CD1c-positive myeloid dendritic cell (primary cell): ENCODE measurements at regions not wholly inside any gene's neighbourhood (a gene's known extent, or its start where the extent isn't known, plus 50 kb on each side); places are given as distances from the start of the nearest gene placed in this dataset.
"Not testable (repeated sequence)": the region's sequence is repeated elsewhere in the genome, so short reads cannot be mapped to it uniquely, and the experiment has no call there.

Source experiments
- DNase-seq: peaks from one replicate; pipeline ENCODE4 v3.0.0-alpha.2; 2016; ENCODE audit errors: extremely low spot score

GRCh38 chr10:131363416-131363815 lies 51.9 kb upstream of the TCERG1L start:
- DNase-seq: no peak

GRCh38 chr10:131371571-131371970 lies 60.0 kb upstream of the TCERG1L start:
- no peak for DNase-seq

GRCh38 chr10:131381576-131381975 lies 70.1 kb upstream of the TCERG1L start:
- no peak for DNase-seq

- not testable (repeated sequence) for DNase-seq
Measured at GRCh38 chr10:131385161-131385872, 73.8 kb upstream of the TCERG1L start.

- DNase-seq: no peak
Measured at GRCh38 chr10:131387018-131387529, 75.6 kb upstream of the TCERG1L start.

GRCh38 chr10:131391936-131392335 lies 80.4 kb upstream of the TCERG1L start:
- no peak for DNase-seq

- no peak for DNase-seq
Measured at GRCh38 chr10:131396121-131397050, 84.9 kb upstream of the TCERG1L start.

GRCh38 chr10:131398166-131398565 lies 86.6 kb upstream of the TCERG1L start:
- DNase-seq: no peak

- no peak for DNase-seq
Measured at GRCh38 chr10:131399981-131400380, 88.5 kb upstream of the TCERG1L start.

GRCh38 chr10:131400513-131400912 lies 89.0 kb upstream of the TCERG1L start:
- DNase-seq: no peak

- DNase-seq: no peak
Measured at GRCh38 chr10:131402771-131403650, 91.5 kb upstream of the TCERG1L start.

GRCh38 chr10:131403936-131404335 lies 92.4 kb upstream of the TCERG1L start:
- no peak for DNase-seq

GRCh38 chr10:131404886-131405285 lies 93.4 kb upstream of the TCERG1L start:
- DNase-seq: no peak

- no peak for DNase-seq
Measured at GRCh38 chr10:131406676-131407392, 95.3 kb upstream of the TCERG1L start.

GRCh38 chr10:131418681-131419080 lies 107.2 kb upstream of the TCERG1L start:
- no peak for DNase-seq

GRCh38 chr10:131419797-131420196 lies 108.3 kb upstream of the TCERG1L start:
- no peak for DNase-seq

- no peak for DNase-seq
Measured at GRCh38 chr10:131420867-131421266, 109.3 kb upstream of the TCERG1L start.

- DNase-seq: no peak
Measured at GRCh38 chr10:131421381-131421780, 109.9 kb upstream of the TCERG1L start.

- DNase-seq: no peak
Measured at GRCh38 chr10:131422731-131423130, 111.2 kb upstream of the TCERG1L start.

- DNase-seq: no peak
Measured at GRCh38 chr10:131424053-131424452, 112.5 kb upstream of the TCERG1L start.
